ENCODE measurements at regions not wholly inside any gene's neighbourhood (a gene's known extent, or its start where the extent isn't known, plus 50 kb on each side); places are given as distances from the start of the nearest gene placed in this dataset.

DNA sequence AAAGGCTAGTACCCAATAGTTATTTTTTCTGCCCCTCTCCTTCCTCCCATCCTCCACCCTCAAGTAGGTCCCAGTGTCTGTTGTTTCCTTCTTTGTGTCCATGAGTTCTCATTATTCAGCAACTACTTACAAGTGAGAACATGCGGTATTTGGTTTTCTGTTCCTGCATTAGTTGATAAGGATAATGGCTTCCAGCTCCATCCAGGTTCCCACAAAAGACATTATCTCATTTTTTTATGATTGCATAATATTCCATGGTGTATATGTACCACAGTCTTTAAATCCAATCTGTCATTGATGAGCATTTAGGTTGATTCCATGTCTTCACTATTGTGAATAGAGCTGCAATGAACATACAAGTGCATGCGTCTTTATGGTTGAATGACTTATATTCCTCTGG lies 128.3 kb upstream of the ANKRD55 start:
- DNase-seq, result no peak

DNA sequence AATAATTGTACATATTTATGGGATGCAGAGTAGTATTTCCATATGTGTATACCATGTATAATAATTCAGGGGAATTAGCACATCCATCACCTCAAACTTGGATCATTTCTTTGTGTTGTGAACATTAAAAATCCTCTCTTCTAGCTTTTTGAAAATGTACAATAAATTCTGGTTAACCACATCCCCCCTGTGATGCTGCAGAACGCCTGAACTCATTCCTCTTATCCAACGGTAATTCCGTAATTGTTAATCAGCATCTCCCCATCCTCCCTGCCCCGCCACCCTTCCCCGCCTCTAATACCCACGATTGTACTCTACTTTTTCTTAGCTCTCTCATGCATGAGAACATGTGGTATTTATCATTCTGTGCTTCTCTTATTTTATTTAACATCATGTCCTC lies 127.7 kb upstream of the ANKRD55 start:
- no peak for DNase-seq

DNA sequence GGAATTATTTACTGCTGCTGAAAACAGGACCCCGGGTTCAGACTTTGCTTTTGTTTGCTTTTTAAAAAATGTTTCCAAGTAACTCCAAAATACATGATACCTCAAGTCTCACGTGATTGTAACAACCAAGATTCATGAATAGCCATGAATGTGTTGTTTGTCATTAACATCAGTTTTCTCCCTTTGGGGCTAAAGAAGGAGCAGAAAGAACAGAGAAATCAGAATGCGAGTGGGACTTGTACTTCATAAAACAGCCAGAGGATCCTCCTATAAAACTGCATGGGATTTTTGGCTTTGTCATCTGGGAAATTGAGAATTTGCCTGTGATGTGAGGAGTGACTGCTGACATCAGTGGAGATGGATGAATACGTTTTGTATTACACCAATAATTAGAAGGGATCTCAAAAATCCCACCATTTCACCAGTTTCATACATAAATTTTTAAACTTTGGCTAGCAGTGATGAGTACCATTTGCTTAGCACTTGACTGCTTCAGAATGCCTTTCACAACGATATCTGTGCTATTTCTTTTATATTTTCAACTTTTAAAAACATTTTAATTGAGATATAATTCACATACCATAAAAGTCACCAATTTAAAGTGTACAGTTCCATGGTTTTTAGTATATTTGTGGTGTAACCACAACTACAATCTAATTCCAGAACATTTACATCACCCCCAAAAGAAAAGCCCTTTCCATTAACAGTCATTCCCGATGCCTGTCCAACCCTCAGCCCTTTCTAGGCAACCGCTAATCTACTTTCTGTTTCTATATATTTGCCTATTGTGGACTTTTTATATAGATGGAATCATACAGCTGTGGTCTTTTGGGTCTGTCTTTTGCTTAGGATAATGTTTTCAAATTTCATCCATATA lies 126.9 kb upstream of the ANKRD55 start:
- no peak for DNase-seq

DNA sequence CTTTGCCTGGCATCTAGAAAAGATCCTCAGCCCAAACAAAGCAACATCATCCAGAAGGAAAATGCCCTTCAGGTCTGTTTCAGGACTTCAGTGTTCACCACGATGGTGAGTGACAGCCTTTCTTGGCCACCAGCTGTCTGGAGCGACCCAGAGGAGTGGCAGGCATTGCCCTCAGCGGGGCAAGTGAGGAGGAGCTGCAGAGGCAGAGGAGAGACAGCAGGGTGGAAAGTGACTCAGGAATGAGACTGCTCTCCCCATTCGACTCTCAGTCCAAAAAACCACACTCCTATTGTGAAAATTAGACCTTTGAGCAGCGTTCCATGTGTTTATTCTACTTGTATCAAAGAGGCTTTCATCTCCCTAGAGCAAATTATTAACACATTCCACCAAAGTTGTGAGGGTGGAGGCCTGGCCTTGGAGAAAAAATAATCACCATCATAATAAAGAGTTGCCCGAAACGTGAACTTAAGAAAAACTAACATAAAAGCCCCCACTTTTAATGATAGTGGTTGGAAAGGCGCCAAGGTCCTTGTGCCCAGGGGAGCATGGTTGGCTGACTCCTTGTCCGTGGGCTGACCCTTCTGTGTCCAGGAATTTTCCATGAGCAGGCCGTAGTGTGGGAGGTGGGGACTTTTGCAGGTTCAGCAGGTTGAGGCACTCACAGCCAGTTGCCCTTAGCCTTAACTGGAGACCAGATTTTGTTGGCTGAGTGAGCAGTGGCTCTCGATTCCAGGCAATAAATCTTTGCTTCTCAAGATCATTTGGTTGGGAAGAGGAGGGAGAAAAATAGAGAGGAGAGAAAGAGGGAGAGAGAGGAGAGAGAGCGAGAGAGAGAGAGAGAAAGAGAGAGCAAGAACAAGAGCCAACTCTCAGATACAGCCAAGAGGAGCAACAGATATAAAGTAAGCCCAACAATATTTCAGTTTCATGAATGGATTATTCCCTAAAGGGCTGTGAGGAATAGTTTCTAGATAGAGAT lies 125.9 kb upstream of the ANKRD55 start:
- DNase-seq, result no peak

DNA sequence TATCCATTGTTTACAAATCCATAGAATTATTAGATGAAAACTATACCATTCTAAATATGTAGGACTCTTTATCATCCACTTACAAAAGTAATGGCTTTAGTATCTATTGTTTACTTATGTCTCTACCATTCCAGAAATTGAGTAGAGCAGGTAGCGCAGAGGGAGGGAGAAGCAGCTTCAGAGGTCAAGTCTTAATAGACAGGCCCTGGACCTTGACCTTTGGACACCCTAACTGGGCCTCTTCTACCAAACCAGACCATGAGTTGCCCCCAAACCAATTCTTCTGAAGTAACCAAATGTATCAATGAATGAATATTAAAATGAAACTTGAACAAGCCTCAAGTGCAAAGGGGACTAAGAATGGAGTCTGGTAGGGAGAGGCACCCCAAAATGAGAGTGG lies 124.9 kb upstream of the ANKRD55 start:
- DNase-seq, result no peak

DNA sequence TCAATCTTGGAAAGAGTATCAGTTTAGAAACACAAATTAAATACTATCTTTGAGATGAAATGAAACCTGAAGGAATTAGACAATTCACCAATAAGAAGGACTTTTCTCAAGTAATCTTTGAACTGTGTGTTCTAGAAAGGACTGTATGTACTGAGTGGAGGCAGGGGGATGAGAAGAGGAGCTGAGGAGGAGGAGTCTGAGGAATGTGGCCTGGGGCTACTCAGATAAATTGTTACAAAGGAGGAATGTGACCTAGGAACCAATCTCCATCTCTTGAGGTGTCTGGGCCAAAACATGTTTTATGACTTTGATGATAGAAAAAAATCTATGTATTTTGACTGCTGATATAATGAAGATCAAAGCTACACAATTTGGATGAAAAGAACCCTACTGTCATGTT lies 124.3 kb upstream of the ANKRD55 start:
- no peak for DNase-seq

DNA sequence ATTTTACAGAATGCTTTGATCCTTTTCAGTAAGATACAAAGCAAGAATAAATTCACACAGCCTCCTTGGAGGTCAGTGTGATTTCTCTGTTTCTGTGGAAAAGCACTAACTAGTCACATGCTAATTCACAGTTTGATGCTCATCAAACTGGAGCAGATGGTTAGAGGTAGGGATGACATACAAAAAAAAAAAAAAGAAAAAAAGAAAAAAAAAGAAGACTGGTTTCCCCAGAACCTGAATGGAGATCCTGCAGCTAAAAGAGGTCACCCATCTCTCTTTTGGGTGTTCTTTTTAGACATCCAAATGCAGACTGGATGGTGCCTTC lies 123.7 kb upstream of the ANKRD55 start:
- DNase-seq, result no peak

DNA sequence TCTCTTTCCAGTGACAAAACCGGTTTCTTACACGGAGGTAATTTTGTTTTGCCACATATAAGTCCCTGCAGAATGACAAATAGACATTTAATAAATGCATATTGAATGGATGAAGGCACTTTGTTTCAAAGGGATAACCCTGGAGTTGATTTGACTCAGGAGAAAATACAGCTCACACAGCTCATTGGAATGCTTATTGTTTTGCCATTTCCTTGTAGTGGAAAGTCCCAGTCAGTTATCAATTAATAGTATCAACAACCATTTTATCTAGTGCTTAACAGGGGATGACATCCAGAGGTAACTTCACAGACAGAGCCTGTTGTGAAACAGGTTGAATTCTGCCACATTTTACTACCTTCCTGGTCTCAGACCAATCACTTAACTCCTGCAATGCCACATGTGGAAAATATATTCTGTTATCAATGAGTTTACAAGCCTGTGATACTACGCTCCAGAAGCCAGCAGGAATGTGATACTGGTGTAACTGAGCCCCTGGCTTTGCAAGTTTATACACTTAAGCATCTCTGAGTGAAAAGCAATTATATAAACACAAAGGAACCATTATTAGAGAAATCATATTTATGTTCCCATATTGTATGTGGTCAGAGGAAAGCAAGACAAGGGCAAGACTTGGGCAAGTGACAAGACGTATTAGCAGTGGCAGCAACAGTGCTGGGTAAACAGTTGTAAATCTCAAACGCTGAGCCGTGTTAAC lies 123.1 kb upstream of the ANKRD55 start:
- DNase-seq, result no peak

DNA sequence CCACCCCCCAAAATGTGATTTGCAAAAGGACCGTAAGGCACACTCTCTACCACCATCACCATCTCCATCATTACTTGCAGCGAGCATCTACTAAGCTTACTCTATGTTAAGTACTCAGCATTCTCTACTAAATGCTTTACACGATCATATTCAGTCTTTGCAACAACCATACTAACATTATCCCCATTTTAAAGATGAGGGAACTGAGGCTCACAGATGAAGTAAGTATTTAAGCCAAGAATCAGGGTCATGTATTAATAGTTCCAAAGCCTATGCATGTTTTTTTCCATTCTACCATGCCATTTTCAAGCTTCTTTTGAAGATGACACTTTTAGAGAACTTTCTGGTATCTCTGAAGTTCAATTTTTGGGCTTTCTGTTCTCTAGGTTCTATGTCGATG lies 121.7 kb upstream of the ANKRD55 start:
- no peak for DNase-seq

DNA sequence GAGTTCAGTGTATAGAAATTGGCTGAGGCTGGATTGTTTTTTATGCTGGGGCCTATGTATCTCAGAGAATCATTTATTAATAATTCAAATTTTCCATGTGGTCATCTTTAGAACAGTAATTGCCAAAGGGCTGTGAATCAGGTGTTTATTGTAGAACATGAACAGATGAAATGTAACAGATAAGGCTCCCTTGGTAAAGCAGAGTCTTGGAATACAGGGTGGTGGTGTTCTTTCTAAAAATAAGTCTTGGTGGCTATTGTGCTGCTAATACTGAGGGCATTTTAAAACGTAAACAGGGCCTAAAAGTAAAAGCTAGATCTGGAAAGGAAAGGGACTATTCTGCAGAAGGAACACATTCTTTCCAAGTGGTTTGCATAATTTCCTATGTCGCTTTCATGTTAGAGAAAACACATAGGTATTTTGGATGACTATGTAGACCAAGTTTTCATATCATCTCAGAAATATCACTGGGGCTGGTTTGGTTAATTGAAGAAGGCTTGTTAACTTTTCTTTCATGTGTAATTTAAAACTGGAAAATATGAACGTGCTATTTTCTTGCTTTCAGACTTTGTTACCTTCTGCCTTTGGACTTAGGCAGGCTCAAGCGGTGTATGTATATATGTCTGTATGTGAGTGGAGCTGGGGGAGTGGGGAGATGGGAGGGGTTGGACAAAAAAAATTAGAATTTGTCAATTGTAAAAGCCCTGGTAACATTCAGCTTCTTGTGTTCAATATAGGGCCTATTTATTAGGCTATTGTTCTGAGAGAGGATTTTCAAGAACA lies 119.9 kb upstream of the ANKRD55 start:
- DNase-seq, result no peak

DNA sequence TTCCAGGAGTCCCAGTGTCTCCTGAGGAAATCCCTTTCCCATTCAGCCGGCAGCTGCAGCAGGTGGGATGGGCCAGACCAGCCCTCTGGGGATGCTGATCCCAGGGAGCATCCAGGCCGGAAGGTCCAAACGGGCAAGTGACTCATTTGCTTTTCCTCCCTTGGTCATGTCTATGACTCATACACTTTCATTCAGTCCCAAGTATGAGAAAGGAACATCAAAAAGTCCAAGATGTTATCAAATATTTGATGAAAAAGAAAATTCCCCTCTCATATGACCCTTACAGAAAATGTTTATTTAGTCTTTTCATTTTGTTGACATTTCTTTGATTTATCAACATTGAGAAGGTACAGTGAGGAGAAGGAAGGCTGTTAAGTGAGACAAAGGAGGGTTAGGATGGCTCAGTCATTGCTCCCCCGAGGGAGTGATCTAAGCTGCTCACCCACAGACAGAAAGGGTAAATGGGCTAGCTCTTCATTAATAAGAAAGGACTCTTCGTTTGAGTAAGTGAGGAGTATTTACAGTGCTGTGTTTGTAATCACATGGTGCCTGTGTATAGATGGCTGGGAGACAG lies 117.6 kb upstream of the ANKRD55 start:
- no peak for DNase-seq

DNA sequence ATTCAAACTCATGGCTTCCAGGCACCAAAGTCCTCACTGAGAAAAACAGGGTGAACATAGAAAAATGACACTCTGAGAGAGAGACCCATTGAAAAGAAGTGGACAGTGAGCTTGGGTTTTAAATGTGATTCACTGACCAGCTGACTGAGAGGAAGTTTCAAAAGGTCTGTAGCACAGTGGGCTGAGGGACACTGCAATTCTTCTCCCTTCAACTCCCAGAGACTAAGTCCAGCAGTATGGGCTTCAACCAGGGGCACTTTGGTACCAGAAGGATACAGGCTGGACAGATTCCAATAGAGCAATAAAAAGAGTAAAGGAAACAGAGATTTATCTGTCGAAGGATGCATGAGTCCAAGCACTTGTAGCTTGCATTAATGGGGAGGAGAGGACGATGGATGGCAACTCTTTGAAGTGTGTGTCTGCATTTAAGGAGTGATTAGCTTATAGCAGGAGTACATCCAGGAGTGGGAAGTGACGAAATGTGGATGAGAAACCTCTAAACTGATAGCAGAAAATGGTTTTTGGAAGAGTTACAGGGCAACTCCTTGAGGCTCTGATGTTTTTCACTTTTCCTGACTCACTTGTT lies 117.0 kb upstream of the ANKRD55 start:
- no peak for DNase-seq

DNA sequence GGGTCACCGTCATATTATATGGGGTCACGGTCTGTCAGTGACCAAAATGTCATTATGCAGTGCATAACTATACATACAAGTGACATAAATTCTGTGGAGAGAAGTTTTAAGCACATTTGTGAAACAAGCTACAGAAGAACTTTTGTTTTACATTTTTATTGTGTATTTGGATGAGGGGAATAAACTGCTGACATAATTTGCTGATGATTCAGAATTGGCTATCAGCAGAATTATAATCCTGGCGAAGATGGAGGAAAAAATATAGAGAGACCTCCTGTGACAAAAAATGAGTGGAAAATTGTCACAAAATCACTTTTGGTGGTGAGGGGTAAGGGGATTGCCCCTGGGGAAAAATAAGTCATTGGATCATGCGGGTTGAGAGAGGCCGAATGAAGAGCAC lies 116.3 kb upstream of the ANKRD55 start:
- DNase-seq, result no peak

DNA sequence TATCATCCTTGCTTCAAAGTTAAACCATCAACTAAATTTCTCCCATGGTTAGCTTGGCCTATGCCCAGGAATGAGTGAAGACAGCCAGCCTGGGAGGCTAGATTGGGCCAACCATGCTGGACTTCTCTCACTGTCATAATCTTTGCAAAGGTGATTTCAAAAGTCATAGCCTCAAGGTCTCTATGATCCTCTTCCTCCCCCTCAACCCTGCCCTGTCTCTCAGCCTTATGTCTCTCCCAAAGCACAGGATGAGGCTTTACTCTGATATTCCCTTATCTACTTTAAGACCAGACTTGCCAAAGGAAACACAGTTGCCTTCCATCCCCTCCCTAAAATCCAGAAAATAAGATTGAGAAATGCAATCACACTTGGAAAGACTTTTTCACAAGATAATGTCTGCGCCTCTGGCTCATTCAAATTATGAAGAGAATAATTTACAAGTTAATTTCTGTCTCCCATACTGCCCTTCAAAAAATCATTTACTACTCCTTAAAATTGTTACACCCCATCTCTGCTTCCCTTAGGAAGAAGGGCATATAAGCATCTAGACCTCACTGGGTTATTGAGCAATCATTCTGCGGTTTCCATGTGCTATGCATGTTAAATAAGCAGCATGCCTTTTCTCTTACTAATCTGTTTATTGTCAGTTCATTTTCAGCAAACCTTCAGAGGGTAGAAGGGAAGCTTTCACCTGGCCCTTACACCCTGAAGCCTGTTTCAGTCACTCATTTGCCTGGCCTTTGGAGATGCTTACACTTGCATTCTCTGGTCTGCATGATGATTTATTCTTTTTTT lies 113.8 kb upstream of the ANKRD55 start:
- DNase-seq, result no peak

DNA sequence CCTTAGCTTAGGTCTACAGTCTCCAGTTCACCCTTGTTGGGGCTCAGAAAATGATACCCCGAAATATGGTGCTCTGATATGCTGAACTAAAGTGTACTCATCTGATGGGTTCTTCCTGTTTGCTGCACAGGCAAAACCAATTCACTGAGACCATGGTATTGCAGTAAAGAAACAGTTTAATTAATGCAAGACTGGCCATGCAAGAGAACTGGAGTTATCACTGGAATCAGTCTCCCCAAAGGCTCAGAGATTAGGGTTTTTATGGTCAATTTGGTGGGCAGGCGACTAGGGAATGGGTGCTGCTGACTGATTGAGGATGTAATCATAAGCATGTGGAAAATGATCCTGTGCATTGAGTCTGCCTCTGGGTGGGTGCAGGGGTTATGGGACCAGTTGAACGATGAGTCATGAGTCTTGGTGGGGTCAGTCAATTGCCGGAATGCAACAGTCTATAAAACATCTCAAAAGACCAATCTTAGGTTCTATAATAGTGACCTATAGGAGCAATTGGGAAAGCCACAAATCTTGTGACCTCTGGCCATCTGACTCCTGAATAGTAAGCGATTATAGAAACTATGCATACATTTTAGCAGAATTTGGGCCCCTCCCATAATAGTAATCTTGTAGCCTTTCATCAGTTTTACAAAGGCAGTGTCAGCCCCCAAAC lies 113.0 kb upstream of the ANKRD55 start:
- DNase-seq, result no peak

DNA sequence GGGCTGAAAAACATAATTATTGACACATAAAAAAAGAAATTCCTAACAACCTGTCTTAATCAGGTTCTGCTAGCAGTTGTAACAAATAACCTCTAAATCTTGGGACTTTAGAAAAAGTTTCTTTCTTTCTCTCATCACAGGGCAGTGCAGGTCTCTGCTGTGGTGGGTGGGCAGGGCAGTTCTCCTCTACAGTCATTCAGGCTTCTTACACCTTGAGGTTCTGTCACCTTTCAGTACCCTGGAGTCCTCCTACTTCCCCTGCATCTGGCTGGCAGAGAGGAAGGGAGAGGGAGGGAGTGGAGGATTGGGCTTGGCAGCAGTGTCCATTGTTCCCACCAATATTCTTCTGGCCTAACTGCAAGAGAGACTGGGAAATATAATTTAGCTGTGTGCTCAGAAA lies 112.2 kb upstream of the ANKRD55 start:
- no peak for DNase-seq

DNA sequence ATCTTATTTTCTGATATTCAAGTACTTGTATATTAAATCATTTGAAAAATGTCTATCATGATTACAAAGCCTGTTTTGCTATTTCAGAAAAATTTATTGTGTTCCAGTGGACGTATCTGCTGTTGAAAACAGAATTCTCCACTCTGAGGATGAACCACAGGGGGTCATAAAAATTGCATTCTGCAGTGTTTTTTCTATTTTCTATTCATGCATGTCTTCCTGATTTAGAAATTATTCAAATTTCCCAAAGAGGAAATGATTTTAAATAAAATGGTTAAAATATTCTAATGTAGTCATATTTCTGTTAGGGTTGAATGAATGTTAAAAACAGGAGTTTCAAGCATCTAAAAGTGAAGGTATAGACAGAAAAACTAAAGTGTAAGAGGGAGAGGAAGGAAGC lies 111.5 kb upstream of the ANKRD55 start:
- no peak for DNase-seq

DNA sequence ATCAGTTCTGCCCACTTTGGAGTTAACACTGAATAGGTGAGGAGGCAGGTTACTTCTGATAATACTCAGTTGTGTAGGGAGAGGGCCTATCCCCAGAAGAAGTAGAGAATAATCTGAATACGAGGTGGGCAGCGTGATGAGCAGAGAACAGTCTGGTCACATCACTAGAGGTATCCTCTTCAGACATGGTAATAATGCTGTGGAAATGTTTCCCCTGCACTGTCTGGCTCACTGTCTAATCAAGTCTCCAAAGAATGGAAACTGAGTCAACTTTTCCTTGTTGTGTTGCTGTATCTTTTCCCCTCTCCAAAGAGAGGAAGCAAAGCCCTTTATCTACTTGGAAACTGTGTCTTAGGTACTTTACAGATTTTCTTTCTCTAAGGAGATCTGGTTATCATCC lies 110.9 kb upstream of the ANKRD55 start:
- no peak for DNase-seq

DNA sequence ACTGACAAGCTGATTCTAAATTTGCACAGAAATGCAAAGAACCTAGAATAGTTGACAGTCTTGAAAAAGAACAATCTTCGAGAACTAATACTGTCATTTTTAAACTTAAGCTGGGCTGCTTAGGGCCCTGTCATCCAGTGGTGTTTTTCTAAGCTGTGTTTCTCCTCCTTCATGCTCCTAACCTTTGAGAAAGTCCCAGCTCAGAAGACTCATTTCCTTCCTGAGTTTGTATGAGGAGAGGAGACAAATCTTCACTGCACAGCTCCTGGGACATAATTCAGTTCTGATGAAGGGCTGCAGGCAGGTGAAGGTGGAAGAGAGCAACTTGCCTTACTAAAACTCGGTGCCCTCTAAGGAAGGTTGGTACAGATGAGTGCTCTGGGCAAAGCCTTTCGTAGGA lies 109.5 kb upstream of the ANKRD55 start:
- no peak for DNase-seq

DNA sequence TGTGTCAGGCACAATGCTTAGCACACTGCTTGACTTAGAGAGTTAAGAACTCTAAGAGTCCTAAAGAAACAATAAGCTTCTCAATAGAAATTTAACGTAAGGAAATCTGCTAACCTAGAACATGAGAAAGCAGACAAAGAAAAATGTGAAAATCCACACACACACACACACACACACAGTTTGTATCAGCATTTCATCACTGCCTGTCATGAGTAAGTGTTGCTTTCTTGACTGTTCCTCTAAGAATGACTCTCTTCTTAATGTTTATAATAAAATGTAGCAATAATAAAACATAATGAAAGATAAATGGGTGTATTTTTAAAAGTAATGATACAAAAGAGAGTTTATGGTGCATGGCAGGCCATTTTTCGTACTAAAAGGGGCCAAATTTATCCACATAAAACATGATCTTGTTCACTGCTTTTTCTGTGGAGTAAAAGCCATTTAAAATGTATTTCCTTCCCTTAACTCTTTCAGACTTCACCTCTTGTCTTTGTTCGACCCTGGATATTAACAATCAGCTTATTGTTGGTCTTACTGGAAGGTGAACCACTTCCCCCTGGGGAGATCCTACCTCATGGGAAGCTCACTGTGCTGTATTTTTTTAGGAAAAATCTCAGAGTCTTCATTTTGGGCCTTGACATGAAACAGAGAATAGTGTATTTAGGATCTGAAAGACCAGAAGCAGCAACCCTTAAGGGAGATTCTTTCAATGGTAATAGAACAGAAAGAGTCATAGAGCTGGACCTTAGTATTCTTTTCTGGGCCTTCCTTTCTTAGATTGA lies 107.3 kb upstream of the ANKRD55 start:
- no peak for DNase-seq
